Progenitor cell of endocrine pancreas (in vitro differentiated cells): ENCODE measurements at regions not wholly inside any gene's neighbourhood (a gene's known extent, or its start where the extent isn't known, plus 50 kb on each side); places are given as distances from the start of the nearest gene placed in this dataset.

Experiments used
- DNase-seq: peaks from one replicate; pipeline ENCODE4 v3.0.0; 2021; ENCODE audit warnings: low spot score; ENCODE audit not compliant: unreplicated experiment
- H3K27ac Mint-ChIP-seq: 2 replicates; pipeline ENCODE4 v1.8.0; 2021; ENCODE audit warnings: mild to moderate bottlenecking, moderate library complexity, mixed read lengths
- H3K27me3 Mint-ChIP-seq: 2 replicates; pipeline ENCODE4 v1.8.0; 2021; ENCODE audit warnings: mixed read lengths
- H3K36me3 Mint-ChIP-seq: 2 replicates; pipeline ENCODE4 v1.8.0; 2022; ENCODE audit warnings: mixed read lengths; ENCODE audit not compliant: insufficient read depth
- H3K4me1 Mint-ChIP-seq: 2 replicates; pipeline ENCODE4 v1.8.0; 2021; ENCODE audit warnings: low read depth, mixed read lengths
- H3K4me3 Mint-ChIP-seq: 2 replicates; pipeline ENCODE4 v1.8.0; 2021; ENCODE audit warnings: low read depth, mild to moderate bottlenecking, moderate library complexity, mixed read lengths
- H3K9me3 Mint-ChIP-seq: 2 replicates; pipeline ENCODE4 v1.8.0; 2021; ENCODE audit warnings: low read depth, mixed read lengths
- TF ChIP-seq, protein P1 (sequence below): fragments of 200-600 bp; sonication (generic); IDR thresholded peaks from one replicate; pipeline ENCODE4 v1.5.0; 2021; ENCODE audit warnings: antibody characterized with exemption, mild to moderate bottlenecking; ENCODE audit not compliant: unreplicated experiment

DNA sequence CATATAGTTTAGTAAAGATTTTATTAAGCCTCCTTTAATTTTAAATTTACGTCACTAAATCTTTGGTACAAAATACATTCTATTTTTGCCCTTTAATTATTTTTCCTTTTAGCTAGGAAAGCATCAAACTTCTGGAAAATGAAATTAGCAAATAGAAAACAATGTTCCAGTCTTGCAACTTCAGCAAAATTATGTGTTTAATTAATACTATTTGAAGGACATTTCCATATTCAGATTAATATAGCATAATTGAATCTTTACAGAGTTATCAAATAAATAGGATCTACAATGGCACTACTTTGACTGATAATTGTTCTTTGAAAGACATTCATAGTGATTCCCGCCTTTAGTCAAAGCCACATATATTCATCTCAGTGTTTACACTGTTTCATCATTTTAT, 904.2 kb downstream of the KCNT2 start:
- H3K27me3 Mint-ChIP-seq, result no peaks in the 10 kb centered on the region
- DNase-seq, result no peak
- H3K27ac Mint-ChIP-seq, result no peak overlapping the region
- no peaks in the 10 kb centered on the region for H3K4me1 Mint-ChIP-seq
- TF ChIP-seq, protein P1, sequence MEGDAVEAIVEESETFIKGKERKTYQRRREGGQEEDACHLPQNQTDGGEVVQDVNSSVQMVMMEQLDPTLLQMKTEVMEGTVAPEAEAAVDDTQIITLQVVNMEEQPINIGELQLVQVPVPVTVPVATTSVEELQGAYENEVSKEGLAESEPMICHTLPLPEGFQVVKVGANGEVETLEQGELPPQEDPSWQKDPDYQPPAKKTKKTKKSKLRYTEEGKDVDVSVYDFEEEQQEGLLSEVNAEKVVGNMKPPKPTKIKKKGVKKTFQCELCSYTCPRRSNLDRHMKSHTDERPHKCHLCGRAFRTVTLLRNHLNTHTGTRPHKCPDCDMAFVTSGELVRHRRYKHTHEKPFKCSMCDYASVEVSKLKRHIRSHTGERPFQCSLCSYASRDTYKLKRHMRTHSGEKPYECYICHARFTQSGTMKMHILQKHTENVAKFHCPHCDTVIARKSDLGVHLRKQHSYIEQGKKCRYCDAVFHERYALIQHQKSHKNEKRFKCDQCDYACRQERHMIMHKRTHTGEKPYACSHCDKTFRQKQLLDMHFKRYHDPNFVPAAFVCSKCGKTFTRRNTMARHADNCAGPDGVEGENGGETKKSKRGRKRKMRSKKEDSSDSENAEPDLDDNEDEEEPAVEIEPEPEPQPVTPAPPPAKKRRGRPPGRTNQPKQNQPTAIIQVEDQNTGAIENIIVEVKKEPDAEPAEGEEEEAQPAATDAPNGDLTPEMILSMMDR, result no peak
- H3K36me3 Mint-ChIP-seq, result no peaks in the 10 kb centered on the region
- H3K4me3 Mint-ChIP-seq, result no peak overlapping the region
- no peaks in the 10 kb centered on the region for H3K9me3 Mint-ChIP-seq

- no peaks in the 10 kb centered on the region for H3K4me1 Mint-ChIP-seq
- no peak overlapping the region for H3K4me3 Mint-ChIP-seq
- H3K27me3 Mint-ChIP-seq, result no peaks in the 10 kb centered on the region
- no peaks in the 10 kb centered on the region for H3K9me3 Mint-ChIP-seq
- TF ChIP-seq, protein P1, result no peak
- no peaks in the 10 kb centered on the region for H3K36me3 Mint-ChIP-seq
- no peak overlapping the region for H3K27ac Mint-ChIP-seq
- DNase-seq, result no peak
These were observed 907.1 kb downstream of the KCNT2 start for GRCh38 chr1:195701149-195701548.

DNA sequence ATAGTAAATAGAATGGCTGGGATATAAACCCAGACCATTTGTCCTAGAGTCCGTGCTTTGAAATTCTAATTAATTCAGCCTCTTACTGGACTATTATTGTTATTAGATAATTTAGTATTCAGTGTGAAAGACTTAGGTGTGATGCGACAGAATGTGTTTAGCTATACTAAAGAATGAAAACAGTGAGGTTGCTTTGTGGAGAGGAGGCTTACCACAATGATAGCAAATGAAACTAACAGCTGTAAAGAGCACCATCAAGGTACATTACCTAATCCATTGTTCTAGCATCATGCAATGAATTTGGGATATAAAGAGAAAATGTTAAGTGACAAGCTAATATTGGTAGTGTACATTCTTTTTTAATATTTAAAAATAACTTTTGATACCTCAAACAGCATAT, 911.1 kb downstream of the KCNT2 start:
- Mint-ChIP-seq H3K4me3 (no peak overlapping the region), H3K27me3 (no peaks in the 10 kb centered on the region), H3K27ac (no peak overlapping the region), H3K4me1 (no peaks in the 10 kb centered on the region), H3K9me3 (no peaks in the 10 kb centered on the region), H3K36me3 (no peaks in the 10 kb centered on the region)
- no peak for DNase-seq
- TF ChIP-seq, protein P1, result no peak

- Mint-ChIP-seq H3K9me3 (no peaks in the 10 kb centered on the region), H3K4me3 (no peak overlapping the region), H3K36me3 (no peaks in the 10 kb centered on the region), H3K27me3 (no peaks in the 10 kb centered on the region), H3K4me1 (no peaks in the 10 kb centered on the region), H3K27ac (no peak overlapping the region)
- no peak for DNase-seq
- TF ChIP-seq, protein P1, result no peak
These were observed 921.5 kb downstream of the KCNT2 start for GRCh38 chr1:195686764-195687163.

- peaks cover 9% of the 10 kb centered on the region for H3K4me1 Mint-ChIP-seq
- TF ChIP-seq, protein P1, result no peak
- H3K36me3 Mint-ChIP-seq, result no peaks in the 10 kb centered on the region
- no peak overlapping the region for H3K27ac Mint-ChIP-seq
- H3K9me3 Mint-ChIP-seq, result peaks cover 2% of the 10 kb centered on the region
- no peak overlapping the region for H3K4me3 Mint-ChIP-seq
- no peak for DNase-seq
- H3K27me3 Mint-ChIP-seq, result no peaks in the 10 kb centered on the region
These were observed 943.6 kb downstream of the KCNT2 start for GRCh38 chr1:195664628-195665027.
